D721Med (cell line): ENCODE measurements at regions not wholly inside any gene's neighbourhood (a gene's known extent, or its start where the extent isn't known, plus 50 kb on each side); places are given as distances from the start of the nearest gene placed in this dataset.

Experiments used
- DNase-seq: peaks from one replicate; pipeline ENCODE4 v3.0.0; 2011; ENCODE audit warnings: low spot score; ENCODE audit not compliant: insufficient read length
- FAIRE-seq: peaks from 2 replicates; lab custom pipeline; 2011; peaks lifted over from hg19 to GRCh38; lab: Jason Lieb, UNC
- TF ChIP-seq, protein P1 (sequence below): IDR thresholded peaks from 2 replicates; pipeline ENCODE4 v1.5.1; 2012; ENCODE audit warnings: mild to moderate bottlenecking, control low read depth; ENCODE audit not compliant: insufficient read depth; ENCODE audit errors: missing control alignments

DNA sequence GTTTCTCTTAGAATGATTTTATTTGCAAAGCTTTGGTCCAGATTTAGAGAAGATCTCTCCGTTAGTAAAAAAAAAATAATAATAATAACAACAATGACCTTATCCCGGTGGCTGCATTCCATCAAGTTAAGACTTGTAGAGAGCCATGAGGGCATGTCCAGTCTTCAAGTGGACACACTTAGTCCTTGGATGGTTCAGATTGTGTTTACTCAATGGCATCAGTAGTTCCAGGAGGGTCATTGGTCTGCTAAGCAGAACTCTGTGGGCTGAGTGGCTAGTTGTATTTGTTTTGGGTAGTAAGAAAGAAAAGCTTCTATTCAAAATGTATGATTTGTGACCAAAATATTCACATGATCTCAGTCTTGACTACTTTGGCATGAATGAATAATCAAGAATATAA, 116.3 kb upstream of the UBE2E2 start:
- DNase-seq = no peak
- TF ChIP-seq, protein P1, sequence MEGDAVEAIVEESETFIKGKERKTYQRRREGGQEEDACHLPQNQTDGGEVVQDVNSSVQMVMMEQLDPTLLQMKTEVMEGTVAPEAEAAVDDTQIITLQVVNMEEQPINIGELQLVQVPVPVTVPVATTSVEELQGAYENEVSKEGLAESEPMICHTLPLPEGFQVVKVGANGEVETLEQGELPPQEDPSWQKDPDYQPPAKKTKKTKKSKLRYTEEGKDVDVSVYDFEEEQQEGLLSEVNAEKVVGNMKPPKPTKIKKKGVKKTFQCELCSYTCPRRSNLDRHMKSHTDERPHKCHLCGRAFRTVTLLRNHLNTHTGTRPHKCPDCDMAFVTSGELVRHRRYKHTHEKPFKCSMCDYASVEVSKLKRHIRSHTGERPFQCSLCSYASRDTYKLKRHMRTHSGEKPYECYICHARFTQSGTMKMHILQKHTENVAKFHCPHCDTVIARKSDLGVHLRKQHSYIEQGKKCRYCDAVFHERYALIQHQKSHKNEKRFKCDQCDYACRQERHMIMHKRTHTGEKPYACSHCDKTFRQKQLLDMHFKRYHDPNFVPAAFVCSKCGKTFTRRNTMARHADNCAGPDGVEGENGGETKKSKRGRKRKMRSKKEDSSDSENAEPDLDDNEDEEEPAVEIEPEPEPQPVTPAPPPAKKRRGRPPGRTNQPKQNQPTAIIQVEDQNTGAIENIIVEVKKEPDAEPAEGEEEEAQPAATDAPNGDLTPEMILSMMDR = no peak
- FAIRE-seq = no peak

DNA sequence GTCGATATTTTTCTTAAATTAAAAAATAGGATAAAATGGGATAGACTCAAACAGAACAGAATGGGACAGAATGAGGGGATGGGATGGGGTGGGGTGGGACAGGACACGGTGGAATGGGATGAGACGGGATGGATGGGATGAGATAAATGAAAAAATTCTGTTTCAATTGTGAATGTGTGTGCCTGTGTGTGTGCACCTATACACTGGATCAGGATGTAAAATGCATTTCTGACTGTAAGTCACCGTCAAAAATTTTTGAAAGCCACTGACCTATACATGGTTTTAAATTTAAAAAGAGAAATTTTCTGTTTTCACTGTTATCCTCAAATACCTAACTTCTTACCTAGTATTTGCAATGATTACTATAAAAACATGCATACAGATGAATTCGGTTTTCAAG, 108.7 kb upstream of the UBE2E2 start:
- TF ChIP-seq, protein P1 = no peak
- no peak for DNase-seq
- FAIRE-seq = no peak

DNA sequence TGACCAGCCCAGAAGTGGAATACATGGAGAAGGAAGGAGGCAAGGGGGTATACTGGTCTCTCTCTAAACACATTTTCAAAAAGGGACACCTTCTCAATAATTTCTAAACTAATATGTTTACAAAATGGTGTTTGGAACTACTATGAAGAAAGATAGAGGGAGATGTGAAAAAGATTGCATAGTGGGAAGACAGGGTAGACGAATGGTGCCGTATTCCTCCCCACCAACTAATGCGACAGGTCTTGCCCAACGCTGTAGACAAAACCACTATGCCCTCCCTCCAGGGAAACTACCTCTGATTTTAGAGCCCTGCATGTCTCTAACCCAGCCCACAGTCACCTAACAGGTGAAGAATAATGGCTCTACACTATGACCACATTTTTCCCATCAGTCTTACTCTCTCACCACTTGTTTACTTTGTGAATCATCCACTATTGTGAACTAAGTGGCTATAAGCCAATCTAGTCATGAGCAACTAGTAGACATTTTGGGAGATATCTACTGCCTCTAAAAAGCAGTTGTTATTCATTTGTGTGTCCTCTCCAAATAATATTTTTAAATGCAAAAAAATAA, 108.2 kb upstream of the UBE2E2 start:
- FAIRE-seq (no peak), DNase-seq (no peak)
- TF ChIP-seq, protein P1 = no peak

DNA sequence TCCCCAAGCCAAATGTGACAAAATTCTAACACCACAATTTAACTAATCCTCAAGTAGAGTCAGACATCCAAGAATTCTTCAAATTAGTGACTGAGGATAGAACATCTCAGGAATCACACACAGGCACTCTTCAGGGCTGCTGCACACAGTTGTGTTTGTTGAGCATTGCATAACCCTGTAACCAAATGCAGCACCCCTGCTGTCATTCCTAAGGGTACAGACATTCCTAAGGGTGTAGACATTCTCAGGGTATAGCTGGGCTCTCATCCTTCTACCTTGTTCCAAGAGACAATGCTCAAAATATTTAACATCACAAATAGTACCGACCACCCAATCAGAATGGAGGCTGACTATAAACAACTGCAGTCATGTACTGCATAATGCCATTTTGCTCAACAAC, 107.1 kb upstream of the UBE2E2 start:
- TF ChIP-seq, protein P1 = no peak
- FAIRE-seq = no peak
- no peak for DNase-seq

DNA sequence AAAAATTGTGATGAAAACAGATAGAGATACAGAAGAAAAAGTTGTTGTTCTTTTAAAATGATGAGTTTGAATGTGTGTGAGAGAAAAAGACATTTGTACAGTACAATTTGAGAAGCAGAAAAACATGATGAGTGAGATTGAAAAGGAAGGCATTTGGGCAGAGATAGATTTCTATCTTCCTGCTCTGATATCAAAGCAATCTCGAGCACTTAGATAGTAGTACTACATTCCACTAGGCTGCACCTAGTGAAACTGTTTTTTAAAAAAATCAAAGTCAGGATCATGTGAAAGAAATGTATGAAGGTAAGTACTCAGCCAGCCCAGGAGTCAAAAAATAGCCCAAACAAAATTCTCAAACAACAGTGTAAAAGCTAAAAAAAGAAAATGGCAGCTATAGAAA, 104.1 kb upstream of the UBE2E2 start:
- FAIRE-seq = no peak
- TF ChIP-seq, protein P1 = no peak
- DNase-seq = no peak

DNA sequence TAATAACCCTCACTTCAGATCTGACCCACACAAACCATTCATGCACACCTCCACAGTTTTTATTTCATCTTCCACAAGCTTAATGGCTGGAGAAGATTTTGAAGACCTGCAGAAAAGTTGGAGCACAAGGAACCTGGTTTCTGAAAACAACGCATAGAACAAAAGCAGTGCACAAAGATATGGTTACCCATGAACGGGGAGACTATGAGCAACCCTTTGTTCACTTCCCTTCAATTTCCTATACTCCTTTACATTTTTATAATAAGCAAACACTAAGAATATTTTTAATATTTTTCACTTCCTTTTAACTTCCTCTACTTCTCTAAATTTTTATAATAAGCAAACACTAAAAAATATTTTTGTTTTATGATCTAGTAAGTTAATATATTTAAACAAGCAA, 103.5 kb upstream of the UBE2E2 start:
- no peak for DNase-seq
- TF ChIP-seq, protein P1 = no peak
- no peak for FAIRE-seq

DNA sequence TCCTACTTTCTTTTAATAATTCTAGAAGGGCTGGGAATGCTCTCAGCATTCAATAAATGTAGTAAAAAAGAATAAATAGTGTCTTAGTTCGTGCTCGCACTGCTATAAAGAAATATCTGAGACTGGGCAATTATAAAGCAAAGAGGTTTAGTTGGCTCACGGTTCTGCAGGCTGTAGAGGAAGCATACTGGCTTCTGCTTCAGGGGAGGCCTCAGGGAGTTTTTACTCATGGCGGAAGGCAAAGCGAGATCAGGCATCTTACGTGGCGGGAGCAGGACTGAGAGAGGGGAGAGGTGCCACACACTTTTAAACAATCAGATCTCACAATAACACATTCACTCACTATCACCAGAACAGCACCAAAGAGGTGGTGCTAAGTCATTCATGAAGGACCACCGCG, 103.0 kb upstream of the UBE2E2 start:
- FAIRE-seq = no peak
- TF ChIP-seq, protein P1 = no peak

More for the DNA sequence above, 103.0 kb upstream of the UBE2E2 start:
- DNase-seq = no peak
